Mononuclear cell (primary cell): ENCODE measurements at regions not wholly inside any gene's neighbourhood (a gene's known extent, or its start where the extent isn't known, plus 50 kb on each side); places are given as distances from the start of the nearest gene placed in this dataset.

Experiments used
- H3K27me3 ChIP-seq: 2 replicates; pipeline ENCODE4 v1.6.0; 2011; ENCODE audit warnings: low read length, control low read depth; ENCODE audit not compliant: insufficient read depth
- H3K4me1 ChIP-seq: 2 replicates; pipeline ENCODE4 v1.5.1; 2011; ENCODE audit warnings: mild to moderate bottlenecking, low read length, control low read depth; ENCODE audit not compliant: insufficient read depth
- H3K4me3 ChIP-seq: 2 replicates; pipeline ENCODE4 v1.5.1; 2011; ENCODE audit warnings: mild to moderate bottlenecking, low read length, moderate library complexity
- H3K9me3 ChIP-seq: 2 replicates; pipeline ENCODE4 v1.5.1; 2011; ENCODE audit warnings: low read depth, mild to moderate bottlenecking, control low read depth, low read length

GRCh38 chr5:93054424-93055163 is 526.4 kb downstream of the NR2F1-AS1 start:
- H3K27me3 ChIP-seq, result no peaks in the 10 kb centered on the region
- no peak overlapping the region for H3K4me3 ChIP-seq

GRCh38 chr5:93053825-93054224 is 527.2 kb downstream of the NR2F1-AS1 start:
- H3K4me1 ChIP-seq, result no peaks in the 10 kb centered on the region
- H3K4me3 ChIP-seq, result no peak overlapping the region
- no peaks in the 10 kb centered on the region for H3K9me3 ChIP-seq

More at GRCh38 chr5:93054424-93055163, 526.4 kb downstream of the NR2F1-AS1 start:
- Histone ChIP-seq H3K4me1 (no peaks in the 10 kb centered on the region), H3K9me3 (no peaks in the 10 kb centered on the region)

GRCh38 chr5:93048858-93049257 is 532.2 kb downstream of the NR2F1-AS1 start:
- no peaks in the 10 kb centered on the region for H3K9me3 ChIP-seq
- no peak overlapping the region for H3K4me3 ChIP-seq
- H3K4me1 ChIP-seq, result no peaks in the 10 kb centered on the region
- H3K27me3 ChIP-seq, result no peaks in the 10 kb centered on the region

More at GRCh38 chr5:93053825-93054224, 527.2 kb downstream of the NR2F1-AS1 start:
- no peaks in the 10 kb centered on the region for H3K27me3 ChIP-seq

- Histone ChIP-seq H3K4me3 (no peak overlapping the region), H3K27me3 (no peaks in the 10 kb centered on the region), H3K4me1 (no peaks in the 10 kb centered on the region), H3K9me3 (no peaks in the 10 kb centered on the region)
Observed at GRCh38 chr5:93044859-93045666, 536.0 kb downstream of the NR2F1-AS1 start.

GRCh38 chr5:93039888-93040287 is 541.1 kb downstream of the NR2F1-AS1 start:
- Histone ChIP-seq H3K4me3 (no peak overlapping the region), H3K9me3 (no peaks in the 10 kb centered on the region), H3K27me3 (no peaks in the 10 kb centered on the region), H3K4me1 (no peaks in the 10 kb centered on the region)

- Histone ChIP-seq H3K9me3 (no peaks in the 10 kb centered on the region), H3K27me3 (no peaks in the 10 kb centered on the region), H3K4me1 (no peaks in the 10 kb centered on the region), H3K4me3 (no peak overlapping the region)
Observed at GRCh38 chr5:93034621-93035590, 546.1 kb downstream of the NR2F1-AS1 start.

- no peak overlapping the region for H3K4me3 ChIP-seq
- no peaks in the 10 kb centered on the region for H3K9me3 ChIP-seq
- H3K27me3 ChIP-seq, result no peaks in the 10 kb centered on the region
- H3K4me1 ChIP-seq, result no peaks in the 10 kb centered on the region
Observed at GRCh38 chr5:93022796-93023447, 558.1 kb downstream of the NR2F1-AS1 start.

- no peaks in the 10 kb centered on the region for H3K27me3 ChIP-seq
- H3K4me1 ChIP-seq, result no peaks in the 10 kb centered on the region
- no peaks in the 10 kb centered on the region for H3K9me3 ChIP-seq
- no peak overlapping the region for H3K4me3 ChIP-seq
Observed at GRCh38 chr5:93022211-93022610, 558.8 kb downstream of the NR2F1-AS1 start.

- H3K27me3 ChIP-seq, result no peaks in the 10 kb centered on the region
- no peaks in the 10 kb centered on the region for H3K4me1 ChIP-seq
- no peaks in the 10 kb centered on the region for H3K9me3 ChIP-seq
- H3K4me3 ChIP-seq, result no peak overlapping the region
Observed at GRCh38 chr5:93019896-93020295, 561.1 kb downstream of the NR2F1-AS1 start.

- no peaks in the 10 kb centered on the region for H3K9me3 ChIP-seq
- H3K27me3 ChIP-seq, result no peaks in the 10 kb centered on the region
- H3K4me3 ChIP-seq, result no peak overlapping the region
- no peaks in the 10 kb centered on the region for H3K4me1 ChIP-seq
Observed at GRCh38 chr5:93018461-93018860, 562.6 kb downstream of the NR2F1-AS1 start.

- H3K9me3 ChIP-seq, result no peaks in the 10 kb centered on the region
- no peak overlapping the region for H3K4me3 ChIP-seq
- H3K4me1 ChIP-seq, result no peaks in the 10 kb centered on the region
- H3K27me3 ChIP-seq, result no peaks in the 10 kb centered on the region
Observed at GRCh38 chr5:93017849-93018248, 563.2 kb downstream of the NR2F1-AS1 start.

- no peak overlapping the region for H3K4me3 ChIP-seq
- no peaks in the 10 kb centered on the region for H3K27me3 ChIP-seq
- no peaks in the 10 kb centered on the region for H3K9me3 ChIP-seq
- no peaks in the 10 kb centered on the region for H3K4me1 ChIP-seq
Observed at GRCh38 chr5:93017376-93017775, 563.6 kb downstream of the NR2F1-AS1 start.

GRCh38 chr5:93010616-93011015 is 570.4 kb downstream of the NR2F1-AS1 start:
- H3K4me1 ChIP-seq, result no peaks in the 10 kb centered on the region
- H3K4me3 ChIP-seq, result no peak overlapping the region
- H3K27me3 ChIP-seq, result no peaks in the 10 kb centered on the region
- no peaks in the 10 kb centered on the region for H3K9me3 ChIP-seq

GRCh38 chr5:93010037-93010436 is 571.0 kb downstream of the NR2F1-AS1 start:
- no peaks in the 10 kb centered on the region for H3K9me3 ChIP-seq
- H3K4me1 ChIP-seq, result no peaks in the 10 kb centered on the region
- no peaks in the 10 kb centered on the region for H3K27me3 ChIP-seq
- H3K4me3 ChIP-seq, result no peak overlapping the region
